NCI-H524 (cell line): ENCODE measurements at regions not wholly inside any gene's neighbourhood (a gene's known extent, or its start where the extent isn't known, plus 50 kb on each side); places are given as distances from the start of the nearest gene placed in this dataset.
A peak's percentile ranks its signal among the peaks of the same experiment; 100 is the strongest.
"Not testable (repeated sequence)": the region's sequence is repeated elsewhere in the genome, so short reads cannot be mapped to it uniquely, and the experiment has no call there.

ENCODE experiments used
- DNase-seq, 2 experiments: peaks; one replicate each; lab custom pipeline; 2025; lab: John Stamatoyannopoulos, UW

- no peak for DNase-seq
These were observed 565.4 kb upstream of the NRP1 start for GRCh38 chr10:33899578-33900531.

GRCh38 chr10:33897291-33897752 lies 562.9 kb upstream of the NRP1 start:
- DNase-seq, result no peak

DNA sequence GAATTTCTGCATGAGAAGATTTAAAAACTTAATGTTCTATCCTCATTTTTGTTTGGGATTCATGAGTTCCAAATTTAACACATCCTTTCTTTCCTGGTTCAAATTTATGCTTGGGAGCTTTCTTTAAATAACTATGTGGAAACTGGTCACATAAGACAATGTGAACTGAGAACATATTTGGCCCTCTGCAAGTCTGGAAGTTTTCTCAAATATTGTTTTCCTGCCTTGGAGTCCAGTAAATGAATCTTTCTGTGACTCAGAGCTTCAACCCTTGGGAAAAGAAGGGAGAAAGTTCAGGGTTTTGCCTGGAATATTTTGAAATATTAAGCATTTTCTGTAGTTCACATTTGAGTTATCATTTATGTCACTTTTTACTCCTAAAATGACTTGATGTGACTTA lies 559.0 kb upstream of the NRP1 start:
- DNase-seq, result no peak

- no peak for DNase-seq
These were observed 554.9 kb upstream of the NRP1 start for GRCh38 chr10:33889371-33889770.

DNA sequence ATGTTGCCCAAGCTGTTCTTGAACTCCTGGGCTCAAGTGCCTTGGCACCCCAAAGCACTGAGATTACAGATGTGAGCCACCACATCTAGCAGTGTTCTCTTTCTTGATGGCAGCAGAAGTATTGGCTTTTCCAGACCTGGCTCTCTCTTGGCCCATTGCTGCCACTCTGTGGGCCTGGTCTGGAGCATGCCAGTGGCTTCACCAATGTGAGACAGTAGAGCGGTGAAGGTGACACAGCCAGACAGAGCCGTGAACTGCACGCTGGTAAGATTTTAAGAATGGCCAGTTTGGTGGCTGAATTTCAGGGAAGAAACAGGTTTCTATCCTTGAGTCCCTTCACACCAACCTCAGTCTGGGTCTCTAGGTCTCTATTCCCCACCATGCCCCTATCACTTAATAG lies 552.7 kb upstream of the NRP1 start:
- DNase-seq, result no peak

- peak in 1 of 2 experiments; percentile 10 for DNase-seq
These were observed 551.8 kb upstream of the NRP1 start for GRCh38 chr10:33886299-33886698.

GRCh38 chr10:33884604-33885003 lies 550.1 kb upstream of the NRP1 start:
- DNase-seq, result no peak

DNA sequence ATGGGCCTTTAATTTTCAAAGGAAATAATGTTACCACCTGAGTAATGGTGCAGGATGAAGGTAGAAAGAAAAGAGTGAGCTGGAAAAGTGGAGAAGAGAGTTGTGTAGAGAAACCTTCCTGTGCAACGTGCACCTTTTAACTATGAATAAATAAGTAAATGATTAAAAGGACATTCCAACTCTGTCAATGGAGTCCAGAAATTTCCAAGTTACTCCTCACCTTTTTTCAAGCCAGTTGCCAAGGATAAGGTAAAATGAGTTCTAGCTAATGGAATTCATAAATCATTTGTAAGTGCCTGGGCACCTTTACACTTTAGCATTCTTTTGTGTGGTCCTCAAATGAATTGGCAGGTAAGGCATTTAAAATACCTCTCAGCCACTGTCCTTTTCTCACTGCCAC lies 549.4 kb upstream of the NRP1 start:
- DNase-seq, result no peak

- no peak for DNase-seq
These were observed 548.5 kb upstream of the NRP1 start for GRCh38 chr10:33882996-33883395.

GRCh38 chr10:33880291-33880690 lies 545.8 kb upstream of the NRP1 start:
- DNase-seq, result no peak

DNA sequence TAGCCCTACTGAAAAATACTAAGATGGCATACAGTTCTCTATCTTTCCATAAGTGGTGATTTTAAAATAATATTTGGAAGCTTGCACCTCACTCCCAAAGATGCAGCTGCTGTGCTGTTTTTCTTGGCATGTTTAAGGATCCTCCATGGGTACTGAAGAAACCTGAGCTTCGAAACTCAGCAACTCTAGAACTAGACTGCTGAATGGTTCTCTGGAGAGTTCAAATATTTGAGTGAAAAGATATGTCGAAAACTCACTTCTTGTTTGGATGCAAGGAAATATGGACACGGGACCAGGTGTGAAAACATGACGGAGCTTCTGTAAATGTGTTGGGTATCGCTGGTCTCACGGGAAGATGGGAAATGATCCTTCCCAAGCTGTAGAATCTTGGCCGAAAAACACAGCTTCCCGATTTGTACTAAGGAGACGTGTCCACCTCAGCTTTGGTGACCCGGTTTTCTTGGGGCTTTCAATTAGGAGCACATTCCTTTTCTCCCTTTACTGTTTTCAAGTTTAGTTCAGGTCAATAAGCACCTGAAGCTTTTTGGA lies 543.8 kb upstream of the NRP1 start:
- no peak for DNase-seq

DNA sequence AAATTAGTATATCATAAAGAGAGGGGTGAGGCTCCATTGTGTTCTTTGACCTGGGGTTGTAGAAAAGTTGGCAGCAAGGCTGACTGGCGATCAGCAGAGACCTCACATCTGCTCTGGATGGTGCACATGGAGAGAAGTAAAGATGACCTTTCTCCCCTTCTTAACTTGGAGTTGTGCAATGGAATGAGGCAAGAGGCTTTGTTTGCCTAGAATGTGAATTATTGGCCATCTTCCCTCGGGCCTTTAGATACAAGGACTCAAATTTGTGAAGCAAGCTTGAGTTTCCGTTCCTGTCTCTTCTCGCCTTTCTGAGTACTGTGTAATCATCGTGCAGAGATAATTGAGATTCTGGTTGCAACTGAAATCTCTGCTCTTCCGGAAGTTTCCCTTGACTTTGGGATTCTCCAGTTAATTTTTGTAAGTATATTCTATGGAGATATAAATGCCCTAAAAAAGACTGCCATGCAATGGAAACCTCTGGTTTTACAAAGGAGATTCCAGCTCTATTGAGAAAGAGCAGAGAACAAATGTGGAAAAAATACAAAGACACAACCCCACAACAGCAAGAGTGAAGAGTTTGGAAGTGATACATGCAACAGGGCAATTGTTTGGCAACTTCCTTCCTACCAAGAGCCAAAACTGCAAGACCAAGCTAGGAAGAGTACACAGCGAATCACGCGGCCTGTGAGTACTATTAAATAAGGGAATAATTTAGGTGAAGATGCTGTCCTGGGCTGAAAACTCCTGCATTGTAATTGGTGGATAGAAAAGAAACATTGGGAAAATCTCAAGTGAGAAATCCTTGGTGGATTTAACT lies 542.3 kb upstream of the NRP1 start:
- DNase-seq, result no peak

- no peak for DNase-seq
These were observed 541.6 kb upstream of the NRP1 start for GRCh38 chr10:33875924-33876583.

- DNase-seq, result no peak
These were observed 536.8 kb upstream of the NRP1 start for GRCh38 chr10:33871061-33871956.

- no peak for DNase-seq
These were observed 535.0 kb upstream of the NRP1 start for GRCh38 chr10:33869481-33869880.

DNA sequence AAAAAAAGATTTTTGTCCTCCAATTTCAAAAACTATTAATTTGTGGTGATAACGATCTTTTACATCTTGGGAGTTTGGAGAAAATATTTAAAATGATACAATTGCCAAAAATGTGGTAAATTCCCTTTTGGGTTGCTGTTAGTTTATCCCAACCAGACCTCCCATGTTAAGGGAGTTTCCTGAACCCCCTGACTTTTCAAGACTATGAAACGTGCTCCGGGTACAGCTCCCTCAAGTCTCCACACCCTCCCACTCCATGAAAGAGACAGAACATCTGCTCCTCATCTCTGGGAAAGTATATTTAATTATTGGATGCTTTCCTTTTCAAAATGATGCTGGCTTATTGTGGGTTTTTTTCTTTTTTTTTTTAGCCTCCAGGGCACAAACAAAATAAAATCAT lies 534.6 kb upstream of the NRP1 start:
- no peak for DNase-seq

DNA sequence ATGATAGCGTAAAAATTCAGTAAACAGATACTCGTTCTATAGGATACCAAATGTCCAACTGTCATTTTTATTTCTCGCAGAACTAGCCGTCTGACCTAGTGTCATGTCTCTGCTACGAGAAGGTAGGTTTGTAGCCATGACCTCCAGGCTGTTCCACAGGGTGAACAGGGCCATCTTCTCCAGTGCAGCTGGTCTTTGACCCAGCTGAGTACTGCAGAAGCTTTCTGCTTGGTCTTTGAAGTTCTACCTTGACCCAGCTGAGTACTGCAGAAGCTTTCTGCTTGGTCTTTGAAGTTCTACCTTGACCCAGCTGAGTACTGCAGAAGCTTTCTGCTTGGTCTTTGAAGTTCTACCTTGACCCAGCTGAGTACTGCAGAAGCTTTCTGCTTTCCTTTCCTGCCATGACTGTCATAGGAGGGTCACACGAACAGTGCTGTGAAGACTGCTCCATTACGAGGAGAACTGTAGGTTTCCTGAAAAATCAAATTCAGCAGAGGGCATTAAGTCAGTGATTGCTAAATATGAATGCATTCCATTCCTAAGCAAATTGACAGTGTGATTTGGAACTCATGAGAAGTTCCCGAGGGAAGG lies 532.8 kb upstream of the NRP1 start:
- not testable (repeated sequence) for DNase-seq

DNA sequence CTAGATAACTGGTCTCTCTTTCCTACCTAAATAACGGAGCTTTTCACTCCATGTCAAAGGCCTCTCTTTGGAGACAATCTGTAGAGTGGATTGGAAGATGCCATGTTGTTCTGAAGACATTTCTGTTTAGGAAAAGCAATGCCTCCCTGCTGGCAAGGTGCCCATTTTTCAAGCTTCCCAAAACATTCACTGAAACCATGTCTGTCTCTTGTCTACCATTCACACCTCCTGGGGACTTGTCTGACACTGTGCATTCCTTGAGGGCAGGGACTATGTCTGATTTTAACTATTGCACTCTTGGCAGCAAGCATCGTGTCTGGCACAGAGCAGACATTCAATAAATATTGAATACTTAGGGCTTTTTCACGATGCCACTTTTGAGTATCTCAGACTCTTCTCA lies 528.9 kb upstream of the NRP1 start:
- DNase-seq, result no peak

- no peak for DNase-seq
These were observed 528.2 kb upstream of the NRP1 start for GRCh38 chr10:33862536-33863105.

GRCh38 chr10:33861833-33862232 lies 527.4 kb upstream of the NRP1 start:
- DNase-seq, result no peak
